ENCODE measurements at regions not wholly inside any gene's neighbourhood (a gene's known extent, or its start where the extent isn't known, plus 50 kb on each side); places are given as distances from the start of the nearest gene placed in this dataset.

DNA sequence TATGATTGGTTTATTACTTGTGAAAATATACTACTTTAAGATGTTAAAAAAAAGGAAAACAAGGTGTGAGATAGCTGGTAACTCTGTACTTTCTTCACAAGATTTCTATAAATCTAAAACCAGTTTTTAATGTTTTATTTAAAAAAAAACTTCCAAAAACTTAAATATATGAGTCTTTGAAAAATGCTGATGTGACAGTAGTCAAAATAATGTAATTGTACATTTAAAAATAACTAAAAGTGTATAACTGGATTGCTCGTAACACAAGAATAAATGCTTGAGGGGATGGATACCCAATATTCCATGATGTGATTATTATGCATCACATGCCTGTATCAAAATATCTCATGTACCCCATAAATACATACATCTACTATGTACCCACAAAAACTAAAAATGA lies 464.9 kb downstream of the NYAP2 start:
- no peak for TF ChIP-seq YY1 (IDR thresholded peaks at IDR 0.05; ENCODE audit: insufficient read depth, insufficient read length)
- no peak for TF ChIP-seq ZNF274 (IDR thresholded peaks at IDR 0.05; ENCODE audit: low read depth, low read length)
